Skeletal muscle tissue (tissue), 3 donors: ENCODE measurements at regions not wholly inside any gene's neighbourhood (a gene's known extent, or its start where the extent isn't known, plus 50 kb on each side); places are given as distances from the start of the nearest gene placed in this dataset.
"Not testable (repeated sequence)": the region's sequence is repeated elsewhere in the genome, so short reads cannot be mapped to it uniquely, and the experiment has no call there.

Experiments
- H3K27ac ChIP-seq: one replicate; pipeline ENCODE4 v1.7.0; 2013; ENCODE audit warnings: mild to moderate bottlenecking, low read depth, low read length, inconsistent platforms
- H3K27me3 ChIP-seq, 3 donors: one replicate each; pipeline ENCODE4 v1.7.0; 2013; ENCODE audit warnings: low read length in 3 of 3; ENCODE audit not compliant: control insufficient read depth in 3 of 3, insufficient read depth in 3 of 3
- H3K36me3 ChIP-seq, 3 donors: one replicate each; pipeline ENCODE4 v1.7.0; 2013; ENCODE audit warnings: low read length in 3 of 3; ENCODE audit not compliant: control insufficient read depth in 3 of 3, insufficient read depth in 3 of 3
- H3K4me1 ChIP-seq, 3 donors: one replicate each; pipeline ENCODE4 v1.7.0; 2013; ENCODE audit warnings: low read length in 3 of 3, mild to moderate bottlenecking in 3 of 3; ENCODE audit not compliant: control insufficient read depth in 3 of 3, insufficient read depth in 3 of 3
- H3K4me3 ChIP-seq, 3 donors: one replicate each; pipeline ENCODE4 v1.7.0; 2013; ENCODE audit warnings: low read length in 3 of 3
- H3K9ac ChIP-seq, 3 donors: one replicate each; pipeline ENCODE4 v1.7.0; 2013; ENCODE audit warnings: low read length in 3 of 3, mild to moderate bottlenecking in 3 of 3, moderate library complexity in 2 of 3, low read depth in 1 of 3
- H3K9me3 ChIP-seq, 3 donors: one replicate each; pipeline ENCODE4 v1.7.0; 2013; ENCODE audit warnings: low read length in 3 of 3; ENCODE audit not compliant: control insufficient read depth in 3 of 3
- donor health status: Osteomylitis.

DNA sequence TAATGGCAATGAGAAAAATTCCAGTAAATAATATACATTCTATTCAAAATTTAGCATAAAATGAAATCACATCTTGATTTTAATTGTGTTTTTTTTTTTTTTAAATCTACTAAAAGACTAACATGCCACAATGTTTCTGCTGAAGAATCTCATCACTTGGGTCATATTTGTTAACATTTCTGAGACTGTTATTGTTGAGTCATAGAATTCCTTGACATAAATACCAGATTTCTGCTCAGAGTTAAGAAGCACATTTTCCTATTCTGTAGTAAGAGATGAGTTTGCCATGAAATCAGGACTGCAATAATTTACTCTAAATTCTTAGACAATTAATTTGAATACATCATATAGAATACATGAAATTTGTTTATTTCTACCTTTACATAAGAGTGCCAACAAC, 154.9 kb upstream of the KYNU start:
- H3K36me3 ChIP-seq: no peaks in the 10 kb centered on the region
- H3K4me1 ChIP-seq: peaks cover 0 to under 1% (median 0%) of the 10 kb centered on the region in 3 donors
- no peaks in the 10 kb centered on the region for H3K27me3 ChIP-seq
- H3K9me3 ChIP-seq: no peaks in the 10 kb centered on the region
- no peak overlapping the region for H3K27ac ChIP-seq
- no peak overlapping the region for H3K9ac ChIP-seq
- H3K4me3 ChIP-seq: no peak overlapping the region

DNA sequence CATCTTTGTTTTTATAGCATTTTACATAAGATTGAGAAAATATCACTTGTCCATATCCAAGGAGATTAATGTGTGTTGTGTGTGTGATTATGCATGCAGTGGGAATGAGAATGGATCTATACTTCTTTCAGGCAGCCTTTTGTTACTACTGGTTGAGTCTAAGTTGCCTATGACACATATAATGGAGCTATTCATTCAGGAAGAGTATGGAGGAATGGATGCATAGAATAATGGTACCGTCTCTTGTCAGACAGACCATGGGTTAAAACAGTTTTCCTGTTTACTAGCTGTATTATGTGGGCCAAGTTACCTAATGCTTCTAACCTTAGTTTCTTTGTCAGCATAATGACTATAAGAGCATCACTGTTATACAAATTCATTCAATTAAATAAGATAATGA, 155.4 kb upstream of the KYNU start:
- no peak overlapping the region for H3K27ac ChIP-seq
- peaks cover 0 to 4% (median 0%) of the 10 kb centered on the region in 3 donors for H3K4me1 ChIP-seq
- H3K27me3 ChIP-seq: no peaks in the 10 kb centered on the region
- no peak overlapping the region for H3K4me3 ChIP-seq
- H3K36me3 ChIP-seq: no peaks in the 10 kb centered on the region
- no peaks in the 10 kb centered on the region for H3K9me3 ChIP-seq
- H3K9ac ChIP-seq: no peak overlapping the region

DNA sequence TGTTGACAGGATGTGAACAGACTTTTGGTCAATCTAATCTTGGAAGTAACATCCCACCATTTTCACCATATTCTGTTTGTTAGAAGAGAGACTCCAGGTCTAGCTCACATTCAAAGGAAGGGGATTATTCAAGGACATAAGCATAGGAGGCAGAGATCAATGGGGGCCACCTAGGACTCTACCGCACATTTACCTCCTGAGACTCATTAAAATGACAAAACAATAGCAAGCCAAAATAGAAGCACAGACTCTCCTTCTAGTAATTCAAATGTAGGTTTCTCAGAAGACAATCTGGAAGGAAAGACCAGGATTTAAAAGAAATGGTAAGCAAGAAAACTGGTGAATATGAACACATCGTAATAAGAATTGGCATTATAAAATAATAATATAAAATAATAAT, 156.4 kb upstream of the KYNU start:
- Histone ChIP-seq H3K36me3 (no peaks in the 10 kb centered on the region), H3K27me3 (no peaks in the 10 kb centered on the region), H3K9ac (no peak overlapping the region), H3K9me3 (no peaks in the 10 kb centered on the region), H3K27ac (no peak overlapping the region), H3K4me1 (peaks cover 0 to 10% (median 0%) of the 10 kb centered on the region in 3 donors), H3K4me3 (no peak overlapping the region)

DNA sequence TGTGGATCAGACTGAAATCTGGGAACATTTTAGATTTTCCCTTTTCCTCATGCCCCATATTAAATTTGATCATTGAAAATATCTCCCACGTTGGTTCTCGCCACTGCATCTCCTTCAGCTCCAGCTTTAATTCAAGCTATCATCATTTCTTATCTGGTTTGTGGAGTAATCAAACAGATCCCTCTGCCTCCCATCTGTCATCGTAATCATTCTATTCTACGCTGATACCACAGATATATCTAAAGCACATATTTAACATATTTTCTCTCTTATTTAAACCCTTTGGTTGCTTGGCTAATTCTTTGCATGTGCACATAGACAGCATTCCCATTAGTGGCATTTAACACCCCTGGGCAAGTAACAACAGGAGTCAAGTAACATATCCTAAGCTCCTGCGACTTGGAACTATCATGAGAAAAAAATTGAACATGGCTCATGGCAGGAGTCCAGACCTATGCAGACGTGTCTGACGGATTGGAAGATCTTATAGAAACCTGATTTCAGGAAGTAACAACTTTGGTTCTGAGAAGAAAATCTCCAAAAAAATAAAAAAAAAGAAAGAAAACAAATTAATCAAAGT, 158.8 kb upstream of the KYNU start:
- Histone ChIP-seq H3K4me3 (no peak overlapping the region), H3K9ac (no peak overlapping the region), H3K9me3 (no peaks in the 10 kb centered on the region)

DNA sequence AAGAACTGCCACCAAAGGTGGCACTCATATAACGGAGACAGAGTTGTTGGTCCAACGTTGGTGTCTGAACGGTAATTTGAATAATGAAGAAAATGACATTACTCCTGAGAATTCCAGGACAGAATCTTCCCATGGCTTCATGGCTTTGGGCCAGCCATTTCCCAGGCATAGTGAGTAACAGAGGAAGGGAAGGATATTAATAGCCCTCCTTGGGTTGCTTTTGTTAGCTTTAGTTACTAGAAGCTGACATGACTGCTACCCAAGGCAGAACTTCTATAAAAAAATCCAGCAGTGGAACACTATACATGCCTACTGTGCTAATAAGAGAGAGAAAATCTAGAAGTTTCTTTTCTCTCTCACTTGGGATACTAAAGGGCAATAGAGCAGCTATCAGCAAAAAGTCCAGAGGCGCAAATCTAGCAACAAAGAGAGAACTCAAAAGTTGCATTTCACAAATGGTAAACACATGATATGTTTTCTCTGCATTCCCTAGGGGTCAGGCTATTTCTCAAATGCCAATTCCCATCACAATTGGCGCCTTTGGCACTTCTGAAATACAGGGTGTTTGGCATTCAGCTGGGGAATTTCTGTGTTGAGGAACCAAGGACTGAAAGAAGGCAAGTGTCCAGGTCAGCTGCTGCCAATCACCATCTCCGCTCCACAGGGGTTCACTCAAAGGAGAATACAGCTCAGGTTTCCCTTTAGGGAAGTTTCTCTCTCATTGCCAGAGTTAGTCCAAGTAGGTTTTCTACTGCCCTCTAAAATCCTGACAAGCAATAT, 160.8 kb upstream of the KYNU start:
- Histone ChIP-seq H3K4me1 (peaks cover 0 to 10% (median 0%) of the 10 kb centered on the region in 3 donors), H3K27me3 (no peaks in the 10 kb centered on the region), H3K36me3 (no peaks in the 10 kb centered on the region), H3K4me3 (no peak overlapping the region), H3K27ac (peak overlapping the region; percentile 20), H3K9me3 (no peaks in the 10 kb centered on the region), H3K9ac (no peak overlapping the region)

More for the DNA sequence above, 158.8 kb upstream of the KYNU start:
- Histone ChIP-seq H3K27me3 (no peaks in the 10 kb centered on the region), H3K27ac (no peak overlapping the region), H3K36me3 (no peaks in the 10 kb centered on the region), H3K4me1 (peaks cover 0 to 10% (median 0%) of the 10 kb centered on the region in 3 donors)

DNA sequence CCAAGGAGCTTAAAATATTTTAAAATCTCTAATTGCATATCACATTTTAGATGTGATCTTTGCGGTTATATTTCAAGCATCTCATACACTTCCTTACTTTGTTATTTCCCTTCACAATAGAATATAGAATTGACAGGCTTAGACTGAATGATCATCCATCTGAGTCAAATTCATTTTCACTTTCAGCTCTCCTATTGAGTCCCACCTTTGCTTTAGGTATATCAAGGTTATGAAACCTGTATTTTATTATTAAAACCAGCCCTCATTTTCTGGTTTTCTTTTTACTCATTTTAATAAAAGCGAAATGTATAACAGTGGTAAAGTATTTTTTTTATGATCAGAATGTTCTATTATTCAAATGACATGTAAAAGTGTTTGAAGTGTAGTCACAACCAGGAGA, 162.9 kb upstream of the KYNU start:
- Histone ChIP-seq H3K27ac (no peak overlapping the region), H3K27me3 (no peaks in the 10 kb centered on the region), H3K4me1 (peaks cover 0 to 10% (median 0%) of the 10 kb centered on the region in 3 donors), H3K4me3 (no peak overlapping the region), H3K36me3 (no peaks in the 10 kb centered on the region), H3K9ac (no peak overlapping the region), H3K9me3 (no peaks in the 10 kb centered on the region)

DNA sequence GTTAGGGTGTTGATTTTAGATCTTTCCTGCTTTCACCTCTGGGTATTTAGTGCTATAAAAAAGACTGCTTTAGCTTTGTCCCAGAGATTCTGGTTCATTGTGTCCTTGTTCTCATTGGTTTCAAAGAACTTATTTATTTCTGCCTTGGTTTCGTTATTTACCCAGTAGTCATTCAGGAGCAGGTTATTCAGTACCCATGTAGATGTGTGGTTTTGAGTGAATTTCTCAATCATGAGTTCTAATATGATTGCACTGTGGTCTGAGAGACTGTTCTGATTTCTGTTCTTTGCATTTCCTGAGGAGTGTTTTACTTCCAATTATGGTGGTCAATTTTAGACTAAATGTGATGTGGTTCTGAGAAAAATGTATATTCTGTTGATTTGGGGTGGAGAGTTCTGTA, 167.1 kb upstream of the KYNU start:
- H3K9ac ChIP-seq: no peak overlapping the region
- H3K27ac ChIP-seq: no peak overlapping the region
- H3K4me3 ChIP-seq: no peak overlapping the region
- no peaks in the 10 kb centered on the region for H3K27me3 ChIP-seq
- H3K9me3 ChIP-seq: no peaks in the 10 kb centered on the region
- no peaks in the 10 kb centered on the region for H3K4me1 ChIP-seq
- no peaks in the 10 kb centered on the region for H3K36me3 ChIP-seq

DNA sequence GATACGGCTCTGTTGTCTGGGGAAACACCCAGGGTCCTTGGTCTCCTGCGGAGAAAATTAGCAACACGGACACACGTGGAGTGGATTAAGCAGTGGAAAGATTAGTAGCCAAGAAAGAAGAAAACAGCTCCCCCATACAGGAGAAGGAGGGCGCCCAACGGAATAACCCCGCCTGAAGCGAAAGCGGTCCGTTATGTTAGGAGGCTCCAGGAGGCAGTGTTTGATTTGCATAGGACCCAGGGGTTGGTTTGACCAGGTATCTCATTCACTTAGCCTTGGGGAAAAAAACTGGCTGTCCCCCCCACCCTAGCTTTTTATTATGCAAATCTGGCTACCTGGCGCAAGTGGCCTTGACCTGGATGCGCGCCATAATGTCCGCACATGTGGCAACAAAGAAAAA, 170.1 kb upstream of the KYNU start:
- no peaks in the 10 kb centered on the region for H3K4me1 ChIP-seq
- H3K27ac ChIP-seq: no peak overlapping the region
- H3K9ac ChIP-seq: no peak overlapping the region

DNA sequence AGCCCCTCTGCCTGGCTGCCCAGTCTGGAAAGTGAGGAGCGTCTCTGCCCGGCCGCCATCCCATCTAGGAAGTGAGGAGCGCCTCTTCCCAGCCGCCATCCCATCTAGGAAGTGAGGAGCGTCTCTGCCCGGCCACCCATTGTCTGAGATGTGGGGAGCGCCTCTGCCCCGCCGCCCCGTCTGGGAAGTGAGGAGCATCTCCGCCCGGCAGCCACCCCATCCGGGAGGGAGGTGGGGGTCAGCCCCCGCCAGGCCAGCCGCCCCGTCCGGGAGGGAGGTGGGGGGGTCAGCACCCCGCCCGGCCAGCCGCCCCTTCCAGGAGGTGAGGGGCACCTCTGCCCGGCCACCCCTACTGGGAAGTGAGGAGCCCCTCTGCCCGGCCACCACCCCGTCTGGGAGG, 175.1 kb upstream of the KYNU start:
- not testable (repeated sequence) for H3K27me3 ChIP-seq, H3K4me1 ChIP-seq, H3K27ac ChIP-seq, H3K9ac ChIP-seq, H3K36me3 ChIP-seq, H3K4me3 ChIP-seq, H3K9me3 ChIP-seq

More for the DNA sequence above, 170.1 kb upstream of the KYNU start:
- Histone ChIP-seq H3K9me3 (peaks cover 0 to 2% (median 0%) of the 10 kb centered on the region in 3 donors), H3K4me3 (no peak overlapping the region), H3K36me3 (no peaks in the 10 kb centered on the region), H3K27me3 (no peaks in the 10 kb centered on the region)

DNA sequence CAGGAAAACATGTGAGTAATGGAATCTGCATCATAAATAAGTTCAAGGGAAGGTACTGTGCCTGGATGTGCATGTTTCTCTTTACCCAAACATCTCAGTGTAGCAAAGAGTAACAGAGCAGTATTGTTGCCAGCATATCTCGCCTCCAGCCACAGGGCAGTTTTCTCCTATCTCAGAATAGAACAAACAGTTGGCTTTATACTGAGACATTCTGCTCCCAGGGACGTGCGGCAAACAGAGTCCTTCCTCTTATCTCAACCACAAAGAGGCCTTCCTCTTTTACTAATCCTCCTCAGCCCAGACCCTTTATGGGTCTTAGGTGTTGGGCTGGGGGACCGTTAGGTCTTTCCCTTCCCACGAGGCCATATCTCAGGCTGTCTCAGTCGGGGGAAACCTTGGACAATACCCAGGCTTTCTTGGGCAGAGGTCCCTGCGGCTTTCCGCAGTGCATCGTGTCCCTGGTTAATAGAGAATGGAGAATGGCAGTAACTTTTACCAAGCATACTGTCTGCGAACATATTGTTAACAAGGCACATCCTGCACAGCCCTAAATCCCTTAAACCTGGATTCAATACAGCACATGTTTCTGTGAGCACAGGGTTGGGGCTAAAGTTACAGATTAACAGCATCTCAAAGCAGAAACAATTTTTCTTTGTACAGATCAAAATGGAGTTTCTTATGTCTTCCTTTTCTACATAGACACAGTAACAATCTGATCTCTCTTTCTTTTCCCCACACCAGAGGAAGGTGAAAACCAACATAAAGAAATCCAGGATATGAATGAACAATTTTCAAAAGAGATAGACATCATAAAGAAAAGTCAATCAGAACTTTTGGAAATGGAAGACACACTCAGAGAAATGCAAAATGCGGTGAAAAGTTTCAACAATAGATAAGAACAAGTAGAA, 181.9 kb upstream of the KYNU start:
- H3K4me3 ChIP-seq, H3K9ac ChIP-seq, H3K4me1 ChIP-seq, H3K27me3 ChIP-seq, H3K36me3 ChIP-seq, H3K27ac ChIP-seq, H3K9me3 ChIP-seq: not testable (repeated sequence)
